Right ventricle myocardium inferior (tissue), 1 donor: ENCODE measurements at regions not wholly inside any gene's neighbourhood (a gene's known extent, or its start where the extent isn't known, plus 50 kb on each side); places are given as distances from the start of the nearest gene placed in this dataset.
"Not testable (repeated sequence)": the region's sequence is repeated elsewhere in the genome, so short reads cannot be mapped to it uniquely, and the experiment has no call there.

Source experiments
- ATAC-seq: fragments of 200-7000 bp; cut with Tn5 transposase; one replicate; pipeline ENCODE4 v1.9.1; 2020; ENCODE audit warnings: mild to moderate bottlenecking, moderate library complexity
- DNase-seq: peaks from one replicate; pipeline ENCODE4 v3.0.0; 2021; ENCODE audit errors: missing footprints
- intact Hi-C: fragments of 100-400 bp; cut with DNase I; formaldehyde crosslinking; loops from one replicate; pipeline ENCODE4 v1.11.0; 2022
- donor health status: DM: no; HTN: yes; CAD: no; lungs with severe emphysema.

DNA sequence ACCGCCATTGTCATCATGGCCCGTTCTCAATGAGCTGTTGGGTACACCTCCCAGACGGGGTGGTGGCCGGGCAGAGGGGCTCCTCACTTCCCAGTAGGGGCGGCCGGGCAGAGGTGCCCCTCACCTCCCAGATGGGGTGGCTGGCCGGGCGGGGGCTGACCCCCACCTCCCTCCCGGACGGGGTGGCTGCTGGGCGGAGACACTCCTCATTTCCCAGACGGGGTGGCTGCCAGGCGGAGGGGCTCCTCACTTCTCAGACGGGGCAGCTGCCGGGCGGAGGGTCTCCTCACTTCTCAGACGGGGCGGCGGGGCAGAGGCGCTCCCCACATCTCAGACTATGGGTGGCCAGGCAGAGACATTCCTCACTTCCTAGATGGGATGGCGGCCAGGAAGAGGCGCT lies 505.1 kb downstream of the LRRC70 start:
- DNase-seq, intact Hi-C loops, ATAC-seq: not testable (repeated sequence)

DNA sequence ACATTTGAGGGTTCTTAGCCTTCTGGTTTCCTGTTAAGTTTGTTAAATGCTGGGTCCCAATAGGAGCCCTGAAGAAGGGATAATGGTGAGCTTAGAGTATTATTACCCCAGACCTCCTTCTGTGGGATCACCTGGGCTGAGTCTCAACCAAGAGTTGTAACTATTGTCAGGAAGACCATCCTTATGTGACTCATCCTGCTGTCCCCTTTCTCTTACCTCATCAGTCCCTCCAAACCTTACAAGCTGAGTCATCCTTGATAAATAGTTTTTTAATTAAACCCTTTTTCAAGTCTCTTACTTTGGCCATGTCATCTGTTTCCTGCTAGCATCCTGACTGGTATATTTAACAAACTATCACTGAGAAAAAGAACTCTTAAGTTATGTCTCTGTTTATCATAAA lies 502.8 kb downstream of the LRRC70 start:
- DNase-seq (no peak), ATAC-seq (no peak)
- intact Hi-C loops = no loop called here

DNA sequence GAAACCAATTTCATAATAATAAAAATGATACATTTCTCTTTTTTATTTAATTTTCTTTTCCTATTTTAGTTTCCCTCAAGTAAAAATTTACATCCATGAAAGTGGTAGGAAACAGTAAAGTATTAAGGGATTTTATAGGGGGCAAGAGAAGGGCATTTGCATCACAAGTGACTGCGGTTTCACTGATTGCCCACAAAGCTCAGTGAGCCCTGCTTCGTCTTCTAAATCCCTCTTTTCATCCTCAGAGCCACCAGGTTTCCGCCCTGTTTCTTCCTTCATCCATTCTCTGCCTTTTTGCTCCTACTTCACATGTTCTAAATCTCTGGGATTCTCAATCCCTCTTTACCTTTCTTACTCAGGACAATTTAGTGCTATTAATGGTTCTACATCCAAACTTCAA lies 491.4 kb downstream of the LRRC70 start:
- ATAC-seq (no peak), DNase-seq (no peak)
- intact Hi-C loops = no loop called here

DNA sequence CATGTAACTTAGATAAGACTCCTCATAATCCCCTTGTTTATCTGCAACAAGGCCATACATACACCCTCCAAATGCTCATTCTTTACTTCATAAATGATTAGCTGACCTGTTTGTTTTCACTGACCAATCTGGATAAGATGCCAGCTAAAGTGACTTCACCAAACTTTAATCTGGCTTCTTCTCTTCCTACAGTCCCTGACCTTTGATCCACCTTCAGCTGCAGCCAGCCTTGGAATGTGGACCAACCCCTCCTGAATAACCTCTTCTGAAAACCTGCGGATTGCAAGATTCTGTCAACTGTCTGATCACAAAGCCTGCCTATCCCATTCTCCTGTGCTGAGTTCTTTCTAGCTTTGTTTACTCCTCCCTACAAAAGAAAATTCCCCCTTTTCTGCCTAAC lies 476.8 kb downstream of the LRRC70 start:
- DNase-seq (no peak), ATAC-seq (no peak)
- intact Hi-C loops = no loop called here

DNA sequence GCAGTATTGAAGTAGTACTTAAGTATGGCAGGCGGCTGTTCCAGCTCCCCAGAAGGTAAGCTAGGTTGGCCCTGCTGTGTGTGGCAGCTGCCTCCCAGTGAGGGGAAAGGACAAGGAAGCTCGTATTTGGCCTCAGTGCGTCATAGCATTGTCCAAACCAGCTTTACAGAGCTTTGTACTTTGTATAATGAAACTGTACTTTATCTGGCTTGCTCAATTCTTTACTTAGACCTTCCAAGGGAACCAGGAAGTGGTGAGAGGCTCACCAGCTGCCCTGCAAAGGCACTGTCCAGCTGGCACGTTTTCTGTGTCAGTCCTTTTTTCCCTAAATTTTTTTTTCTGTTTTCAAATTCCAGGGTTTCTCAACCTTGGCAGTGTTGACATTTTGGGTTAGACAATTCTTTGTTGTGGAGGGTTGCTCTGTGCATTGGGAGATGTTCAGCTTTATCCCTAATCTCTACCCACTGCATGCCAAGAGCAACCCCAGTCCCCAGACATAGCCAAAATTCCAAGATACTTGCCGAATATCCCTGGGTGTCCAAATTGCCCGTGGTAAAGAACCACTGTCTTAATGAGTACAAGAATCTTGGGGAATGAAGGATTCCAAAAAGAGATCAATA lies 474.5 kb downstream of the LRRC70 start:
- DNase-seq (no peak), ATAC-seq (peak; percentile 93)
- intact Hi-C loops = no loop called here

DNA sequence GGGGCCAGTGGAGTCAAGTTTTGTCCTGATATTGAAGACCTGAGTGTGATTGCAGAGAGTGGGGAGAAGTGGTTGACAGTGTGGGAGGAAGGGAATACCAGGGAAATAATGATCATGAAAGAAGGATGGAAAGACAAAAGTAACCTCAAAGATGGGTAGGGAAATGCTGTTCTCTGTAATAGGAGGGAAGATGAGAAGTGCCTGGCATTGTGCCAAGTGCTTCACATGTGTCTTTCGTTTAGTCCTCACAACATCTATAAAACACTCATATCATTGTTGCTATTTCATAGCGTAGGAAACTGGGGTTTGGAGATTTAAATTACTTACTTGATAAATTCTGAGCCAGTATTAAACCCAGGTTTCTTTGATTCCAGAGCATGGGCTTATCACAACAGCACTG lies 472.3 kb downstream of the LRRC70 start:
- intact Hi-C loops = no loop called here
- no peak for ATAC-seq
- no peak for DNase-seq

DNA sequence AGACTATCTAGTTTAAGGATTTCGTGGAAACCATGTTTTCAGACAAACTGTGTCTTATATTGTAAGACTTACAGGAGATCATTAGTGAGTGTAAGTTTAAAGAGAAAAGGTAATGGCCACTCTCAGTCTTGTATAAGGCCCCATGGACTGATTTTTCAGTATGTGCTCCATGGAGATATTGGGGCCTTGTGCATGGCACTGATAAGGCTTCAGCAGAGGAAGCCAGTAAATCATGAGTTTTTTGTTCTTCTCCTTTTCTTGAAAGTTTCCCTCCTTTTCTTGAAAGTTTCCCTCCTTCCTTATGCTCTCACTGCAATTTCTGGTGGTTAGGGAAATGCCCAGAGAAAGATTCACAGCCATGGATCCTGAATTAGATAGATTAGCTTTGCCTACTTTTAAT lies 471.3 kb downstream of the LRRC70 start:
- ATAC-seq (no peak), DNase-seq (no peak)
- intact Hi-C loops = no loop called here

DNA sequence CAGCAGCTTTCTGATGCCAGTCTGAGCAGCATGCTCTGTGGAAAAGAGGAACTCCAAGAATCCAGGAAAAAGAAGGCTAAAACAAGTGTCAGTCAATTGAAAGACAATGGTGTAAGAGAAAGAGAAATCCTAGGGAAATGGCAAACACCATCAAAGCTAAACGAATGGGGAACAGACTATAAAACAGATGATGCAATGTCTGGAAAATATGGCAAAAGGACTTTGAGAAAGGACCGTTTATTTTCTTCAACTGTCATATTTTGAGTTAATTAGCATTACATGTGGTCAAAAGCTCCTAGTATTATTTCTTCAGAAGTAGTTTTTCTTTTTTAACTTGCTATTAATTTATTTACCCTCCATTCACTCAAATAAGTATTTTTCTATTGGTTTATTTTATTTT lies 465.2 kb downstream of the LRRC70 start:
- intact Hi-C loops = no loop called here
- DNase-seq = no peak
- no peak for ATAC-seq

DNA sequence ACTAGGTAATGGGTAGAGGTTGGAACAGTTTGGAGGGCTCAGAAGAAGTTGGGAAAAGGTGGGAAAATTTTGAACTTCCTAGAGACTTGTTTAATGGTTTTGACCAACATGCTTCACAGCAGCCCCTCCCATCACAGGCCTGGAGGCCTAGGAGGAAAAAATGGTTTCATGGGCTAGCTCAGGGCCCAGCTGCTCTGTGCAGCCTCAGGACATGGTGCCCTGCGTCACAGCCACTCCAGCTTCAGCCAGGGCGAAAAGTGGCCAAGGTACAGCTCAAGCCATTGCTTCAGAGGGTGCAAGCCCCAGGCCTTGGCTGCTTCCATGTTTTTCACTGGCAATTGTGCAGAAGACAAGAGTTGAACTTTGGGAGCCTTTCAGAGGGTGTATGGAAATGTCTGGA lies 453.7 kb downstream of the LRRC70 start:
- DNase-seq (no peak), ATAC-seq (no peak)
- intact Hi-C loops = no loop called here

DNA sequence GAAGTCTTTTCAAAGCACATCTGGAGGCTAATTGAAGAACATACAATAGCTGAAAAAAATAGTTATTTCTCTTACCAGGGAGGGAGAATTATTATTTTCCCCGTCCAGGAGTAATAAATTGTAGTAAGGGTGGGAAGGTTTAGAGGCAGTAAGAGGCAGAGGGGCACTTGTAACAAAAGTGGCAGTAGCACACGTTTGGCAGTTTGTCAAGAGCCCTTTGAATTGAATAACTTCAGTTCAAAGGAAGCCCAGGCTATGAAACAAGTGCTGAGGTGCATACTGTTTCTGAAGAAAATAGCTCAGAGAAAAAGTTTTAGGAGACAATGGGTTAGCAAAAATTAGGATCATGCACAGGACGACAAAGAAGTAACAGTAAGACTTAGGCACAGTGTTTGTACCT lies 451.3 kb downstream of the LRRC70 start:
- no peak for DNase-seq
- intact Hi-C loops = no loop called here
- no peak for ATAC-seq

DNA sequence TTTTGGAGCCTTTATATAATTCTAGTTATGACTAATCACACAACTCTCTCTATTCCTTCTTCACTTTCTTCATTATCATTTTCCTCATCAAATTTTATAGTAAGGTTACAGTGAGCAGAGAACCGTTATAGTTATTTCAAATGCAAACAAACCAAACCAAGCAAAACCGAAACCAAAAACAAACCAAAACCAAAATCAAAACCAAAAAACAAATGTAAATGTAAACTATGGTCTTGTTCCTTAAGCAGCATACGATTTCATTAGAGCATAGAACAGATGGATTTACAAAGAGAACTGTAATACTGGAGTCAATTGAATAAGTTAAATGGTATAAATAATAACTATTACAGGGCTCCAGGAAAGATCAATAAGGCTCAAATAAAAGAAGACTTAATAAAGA lies 447.1 kb downstream of the LRRC70 start:
- ATAC-seq (no peak), DNase-seq (no peak)
- intact Hi-C loops = no loop called here

DNA sequence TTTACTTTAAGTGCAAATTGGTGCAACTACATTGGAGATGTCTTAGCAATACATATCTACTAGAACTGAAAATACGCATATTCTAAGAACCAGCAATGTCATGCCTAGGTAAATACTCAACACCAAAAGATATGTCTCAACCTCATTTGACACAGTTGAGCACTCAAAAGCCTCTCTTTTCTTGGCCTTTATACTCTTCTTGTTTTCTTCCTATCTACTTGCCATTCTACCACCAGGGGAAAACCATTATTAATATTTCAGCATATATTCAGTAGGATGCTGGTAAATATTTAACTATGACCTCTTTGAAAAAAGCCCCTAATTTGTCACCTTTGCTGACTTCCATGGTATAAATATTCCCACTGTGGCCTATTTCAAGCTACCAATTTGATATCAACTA lies 443.8 kb downstream of the LRRC70 start:
- intact Hi-C loops = no loop called here
- DNase-seq = no peak
- ATAC-seq = no peak

DNA sequence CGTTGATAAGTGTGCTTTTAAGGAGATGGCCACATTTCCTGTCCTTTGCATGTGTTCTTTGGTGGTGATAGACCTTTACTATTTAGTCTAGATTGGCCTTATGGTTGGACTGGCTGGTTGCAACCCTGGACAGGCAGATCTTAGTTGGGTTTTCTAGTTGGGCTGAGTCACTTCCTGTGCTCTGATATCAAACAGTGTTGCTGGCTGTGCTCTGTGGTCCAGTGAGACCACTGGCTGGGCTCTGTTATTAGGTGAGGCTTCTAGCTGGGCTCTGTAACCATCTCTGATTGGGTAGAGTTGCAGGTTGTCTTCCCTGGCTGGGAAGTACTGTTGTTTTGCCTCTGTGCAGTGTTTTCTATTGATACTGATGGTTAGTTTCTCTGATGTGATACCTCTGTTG lies 432.5 kb downstream of the LRRC70 start:
- DNase-seq = no peak
- intact Hi-C loops = no loop called here

DNA sequence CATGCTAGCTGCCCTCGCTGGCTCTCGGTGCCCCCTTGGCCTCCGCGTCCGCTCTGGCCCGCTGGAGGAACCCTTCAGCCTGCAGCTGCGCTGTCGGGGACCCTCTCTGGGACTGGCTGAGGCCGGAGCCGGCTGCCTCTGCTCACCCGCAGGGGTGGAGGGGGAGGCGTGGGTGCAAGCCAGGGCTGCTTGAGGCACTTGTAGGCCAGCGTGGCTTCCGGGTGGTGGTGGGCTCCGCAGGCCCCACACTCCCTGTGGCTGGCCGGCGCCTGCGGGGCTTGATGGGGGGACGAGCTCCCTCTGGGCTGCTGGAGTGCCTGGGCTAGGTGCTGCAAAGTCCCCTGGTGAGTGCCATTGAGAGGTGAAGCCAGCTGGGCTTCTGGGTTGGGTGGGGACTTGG lies 429.6 kb downstream of the LRRC70 start:
- intact Hi-C loops = no loop called here
- DNase-seq (no peak), ATAC-seq (no peak)

More for the DNA sequence above, 432.5 kb downstream of the LRRC70 start:
- no peak for ATAC-seq

DNA sequence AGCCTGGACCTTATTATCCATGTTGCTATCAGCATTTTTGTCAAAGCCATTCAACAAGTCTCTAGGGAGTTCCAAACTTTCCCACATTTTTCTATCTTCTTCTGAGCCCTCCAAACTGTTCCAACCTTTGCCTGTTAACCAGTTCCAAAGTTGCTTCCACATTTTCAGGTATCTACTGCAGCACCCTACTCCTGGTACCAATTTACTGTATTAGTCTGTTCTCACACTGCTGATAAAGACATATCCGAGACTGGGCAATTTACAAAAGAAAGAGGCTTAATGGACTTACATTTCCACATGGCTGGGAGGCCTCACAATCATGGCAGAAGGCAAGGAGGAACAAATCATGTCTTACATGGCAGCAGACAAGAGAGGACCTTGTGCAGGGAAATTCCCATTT lies 416.2 kb downstream of the LRRC70 start:
- ATAC-seq, intact Hi-C loops, DNase-seq: not testable (repeated sequence)

DNA sequence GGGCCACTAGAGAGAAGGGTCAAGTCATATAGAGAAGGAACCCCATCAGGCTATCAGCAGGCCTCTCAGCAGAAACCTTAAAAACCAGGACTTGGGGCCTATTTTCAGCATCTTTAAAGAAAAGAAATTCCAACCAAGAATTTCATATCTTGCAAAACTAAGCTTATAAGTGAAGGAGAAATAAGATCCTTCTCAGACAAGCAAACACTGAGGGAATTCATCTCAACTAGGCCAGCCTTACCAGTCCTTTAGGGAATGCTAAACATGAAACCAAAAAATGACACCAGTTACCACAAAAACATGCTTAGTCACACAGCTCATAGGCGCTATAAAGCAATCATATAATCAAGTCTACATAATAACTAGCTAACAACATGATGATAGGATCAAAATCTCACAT lies 407.1 kb downstream of the LRRC70 start:
- ATAC-seq = no peak
- intact Hi-C loops = no loop called here
- no peak for DNase-seq

DNA sequence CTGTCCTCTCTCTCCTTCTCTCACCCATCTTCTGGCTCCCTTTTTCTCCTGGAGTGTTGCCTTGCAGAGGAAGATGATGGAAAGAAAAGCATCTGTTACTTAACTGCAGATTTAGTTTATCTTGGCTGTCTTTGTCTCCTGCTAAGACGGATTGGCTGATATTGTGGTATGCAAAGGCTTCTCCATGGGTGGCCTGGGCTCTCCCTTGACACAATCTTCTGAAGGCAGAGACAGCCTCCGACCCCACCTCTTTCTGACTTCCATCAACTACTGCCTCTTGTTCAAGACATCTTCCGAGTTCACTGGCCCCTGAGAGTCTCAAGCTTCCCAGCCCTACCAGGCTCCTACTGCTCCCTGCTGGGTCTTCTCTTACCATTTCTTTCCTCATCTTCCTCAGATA lies 403.7 kb downstream of the LRRC70 start:
- DNase-seq (no peak), ATAC-seq (no peak)
- intact Hi-C loops = no loop called here

DNA sequence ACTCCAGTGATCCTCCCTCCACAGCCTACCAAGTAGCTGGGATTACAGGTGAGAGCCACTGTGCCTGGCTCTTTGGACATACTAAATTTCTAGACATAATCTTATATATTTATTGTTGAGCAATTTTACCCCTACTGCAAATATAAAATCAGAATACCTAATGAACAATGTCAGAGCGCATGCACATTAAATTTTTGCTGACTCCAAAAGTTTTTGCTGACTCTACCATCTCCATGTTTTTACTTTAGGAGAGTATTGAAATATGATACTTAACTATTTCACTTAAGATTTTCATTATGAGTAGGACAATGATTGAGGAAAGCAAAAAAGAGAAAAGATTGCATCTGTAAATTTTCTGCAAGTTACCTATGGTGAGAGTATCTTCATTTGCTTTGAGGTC lies 402.3 kb downstream of the LRRC70 start:
- ATAC-seq (no peak), DNase-seq (no peak)
- intact Hi-C loops = no loop called here

DNA sequence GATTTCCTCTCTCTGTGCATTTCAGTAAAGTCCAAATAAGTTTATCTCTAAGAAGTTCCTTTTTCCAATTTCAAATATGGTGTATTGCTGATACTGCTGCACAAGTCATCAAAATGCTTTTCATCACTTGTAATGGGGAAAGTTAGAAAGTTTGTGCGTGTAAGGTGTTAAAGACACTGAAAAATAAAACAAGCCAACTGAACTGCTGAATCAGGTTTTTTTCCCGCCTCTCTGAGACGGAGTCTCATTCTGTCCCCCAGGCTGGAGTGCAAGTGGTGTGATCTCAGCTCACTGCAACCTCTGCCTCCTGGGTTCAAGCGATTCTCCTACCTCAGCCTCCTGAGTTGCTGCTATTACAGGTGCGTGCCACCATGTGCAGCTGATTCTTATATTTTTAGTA lies 400.9 kb downstream of the LRRC70 start:
- intact Hi-C loops = no loop called here
- DNase-seq (no peak), ATAC-seq (no peak)

DNA sequence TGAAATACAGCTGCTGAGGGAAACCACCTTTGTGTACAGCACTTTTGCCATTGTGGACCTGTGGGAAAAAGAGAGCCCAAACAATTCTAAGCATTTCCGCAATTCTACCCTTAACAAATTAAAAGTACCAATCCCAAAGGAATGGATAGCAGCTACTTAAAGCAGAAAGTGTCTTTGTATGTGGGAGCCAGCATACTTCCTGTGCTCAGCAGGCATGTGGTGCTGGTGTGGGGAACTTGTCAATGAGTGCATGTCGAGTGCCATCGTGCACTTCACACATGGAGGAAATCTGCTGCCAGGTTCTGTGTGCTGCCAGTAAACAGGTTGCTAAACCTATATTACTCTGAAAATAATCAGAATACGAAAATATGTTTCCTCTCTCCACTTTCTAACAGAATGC lies 399.0 kb downstream of the LRRC70 start:
- no peak for ATAC-seq
- intact Hi-C loops = no loop called here
- no peak for DNase-seq

DNA sequence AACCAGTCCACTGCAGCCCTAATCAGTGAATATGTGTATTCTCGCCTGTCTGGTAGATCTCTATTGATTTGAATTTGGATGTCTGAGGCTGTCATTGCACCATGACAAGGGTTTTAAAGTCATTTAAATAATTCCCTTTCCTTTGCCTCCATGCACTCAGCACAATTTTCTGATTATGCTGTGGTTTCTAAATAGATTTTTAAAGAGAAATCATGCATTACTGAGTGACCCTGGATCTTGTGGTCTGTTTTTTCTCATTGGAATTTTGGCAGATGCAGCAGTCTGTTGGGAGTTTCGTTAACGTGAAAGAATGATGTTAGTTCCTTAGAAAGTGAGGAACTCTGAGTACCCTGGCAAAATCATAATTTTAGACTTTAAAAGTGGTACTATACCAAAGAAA lies 396.0 kb downstream of the LRRC70 start:
- intact Hi-C loops = no loop called here
- ATAC-seq (no peak), DNase-seq (no peak)
